ENCODE measurements at regions not wholly inside any gene's neighbourhood (a gene's known extent, or its start where the extent isn't known, plus 50 kb on each side); places are given as distances from the start of the nearest gene placed in this dataset.

- Histone ChIP-seq H3K27ac (ENCODE audit: insufficient read depth, low read length) (no peak overlapping the region), H4K20me1 (ENCODE audit: control insufficient read depth, extremely low read depth, insufficient read depth, low read length) (no peaks in the 10 kb centered on the region), H2AFZ (ENCODE audit: low read length) (no peak overlapping the region), H3K9ac (ENCODE audit: insufficient read depth, low read length) (no peak overlapping the region), H3K27me3 (ENCODE audit: control insufficient read depth, insufficient read depth, low read length) (peaks cover 2% of the 10 kb centered on the region), H3K4me1 (ENCODE audit: control insufficient read depth, extremely low read depth, insufficient read depth, low read length) (no peaks in the 10 kb centered on the region), H3K4me2 (ENCODE audit: extremely low read depth, insufficient read depth, low read length) (no peak overlapping the region), H3K36me3 (ENCODE audit: control insufficient read depth, insufficient read depth, low read length) (no peaks in the 10 kb centered on the region), H3K4me3 (replicated peaks in 1 of 4; ENCODE audit: control extremely low read depth in 1 of 4, insufficient read depth in 1 of 4, low read depth in 3 of 4, low read length in 4 of 4) (no peak overlapping the region), H3K79me2 (ENCODE audit: control insufficient read depth, insufficient read depth, low read length) (no peaks in the 10 kb centered on the region), H3K9me3 (ENCODE audit: control insufficient read depth, insufficient read depth, low read depth, low read length) (no peaks in the 10 kb centered on the region)
- no peak for DNase-seq (ENCODE audit: low read depth in 2 of 2)
- TF ChIP-seq EZH2 (IDR thresholded peaks at IDR 0.05; ENCODE audit: low read length, missing control alignments) (no peak), CTCF (conservative IDR thresholded peaks at IDR 0.05 in 1 of 2, IDR thresholded peaks at IDR 0.05 in 1 of 2; ENCODE audit: low read depth in 1 of 2, low read length in 2 of 2) (no peak)
Observed at GRCh38 chr11:70525466-70525865, 127.1 kb downstream of the CTTN start.

GRCh38 chr11:70526116-70527045 lies 128.1 kb downstream of the CTTN start:
- no peaks in the 10 kb centered on the region for H3K9me3 ChIP-seq (ENCODE audit: control insufficient read depth, insufficient read depth, low read depth, low read length)
- H3K27me3 ChIP-seq (ENCODE audit: control insufficient read depth, insufficient read depth, low read length), result peaks cover 2% of the 10 kb centered on the region
- H3K4me2 ChIP-seq (ENCODE audit: extremely low read depth, insufficient read depth, low read length), result no peak overlapping the region
- no peak overlapping the region for H2AFZ ChIP-seq (ENCODE audit: low read length)
- H3K36me3 ChIP-seq (ENCODE audit: control insufficient read depth, insufficient read depth, low read length), result no peaks in the 10 kb centered on the region
- H3K79me2 ChIP-seq (ENCODE audit: control insufficient read depth, insufficient read depth, low read length), result no peaks in the 10 kb centered on the region
- H3K9ac ChIP-seq (ENCODE audit: insufficient read depth, low read length), result no peak overlapping the region
- H3K27ac ChIP-seq (ENCODE audit: insufficient read depth, low read length), result no peak overlapping the region
- H4K20me1 ChIP-seq (ENCODE audit: control insufficient read depth, extremely low read depth, insufficient read depth, low read length), result no peaks in the 10 kb centered on the region
- no peak for DNase-seq (ENCODE audit: low read depth in 2 of 2)
- no peak overlapping the region for H3K4me3 ChIP-seq (replicated peaks in 1 of 4; ENCODE audit: control extremely low read depth in 1 of 4, insufficient read depth in 1 of 4, low read depth in 3 of 4, low read length in 4 of 4)
- no peaks in the 10 kb centered on the region for H3K4me1 ChIP-seq (ENCODE audit: control insufficient read depth, extremely low read depth, insufficient read depth, low read length)
- TF ChIP-seq EZH2 (IDR thresholded peaks at IDR 0.05; ENCODE audit: low read length, missing control alignments), result no peak

- H3K79me2 ChIP-seq (ENCODE audit: control insufficient read depth, insufficient read depth, low read length), result no peaks in the 10 kb centered on the region
- H3K4me2 ChIP-seq (ENCODE audit: extremely low read depth, insufficient read depth, low read length), result no peak overlapping the region
- H2AFZ ChIP-seq (ENCODE audit: low read length), result no peak overlapping the region
- no peak for DNase-seq (ENCODE audit: low read depth in 2 of 2)
- no peaks in the 10 kb centered on the region for H3K27me3 ChIP-seq (ENCODE audit: control insufficient read depth, insufficient read depth, low read length)
- H3K9me3 ChIP-seq (ENCODE audit: control insufficient read depth, insufficient read depth, low read depth, low read length), result no peaks in the 10 kb centered on the region
- H3K36me3 ChIP-seq (ENCODE audit: control insufficient read depth, insufficient read depth, low read length), result no peaks in the 10 kb centered on the region
- no peaks in the 10 kb centered on the region for H3K4me1 ChIP-seq (ENCODE audit: control insufficient read depth, extremely low read depth, insufficient read depth, low read length)
- no peak overlapping the region for H3K27ac ChIP-seq (ENCODE audit: insufficient read depth, low read length)
- TF ChIP-seq EZH2 (IDR thresholded peaks at IDR 0.05; ENCODE audit: low read length, missing control alignments), result no peak
- TF ChIP-seq CTCF (conservative IDR thresholded peaks at IDR 0.05 in 1 of 2, IDR thresholded peaks at IDR 0.05 in 1 of 2; ENCODE audit: low read depth in 1 of 2, low read length in 2 of 2), result no peak
- no peak overlapping the region for H3K4me3 ChIP-seq (replicated peaks in 1 of 4; ENCODE audit: control extremely low read depth in 1 of 4, insufficient read depth in 1 of 4, low read depth in 3 of 4, low read length in 4 of 4)
- H3K9ac ChIP-seq (ENCODE audit: insufficient read depth, low read length), result no peak overlapping the region
- H4K20me1 ChIP-seq (ENCODE audit: control insufficient read depth, extremely low read depth, insufficient read depth, low read length), result no peaks in the 10 kb centered on the region
Observed at GRCh38 chr11:70527046-70527395, 128.7 kb downstream of the CTTN start.
